AG04450 (cell line): ENCODE measurements at regions not wholly inside any gene's neighbourhood (a gene's known extent, or its start where the extent isn't known, plus 50 kb on each side); places are given as distances from the start of the nearest gene placed in this dataset.

Experiments used
- CTCF ChIA-PET: fragments of 300-600, 350-600 bp; formaldehyde crosslinking; extraction: SDS; loops from one replicate; lab custom pipeline; 2022; ENCODE audit warnings: antibody characterized with exemption, inconsistent platforms; lab: Charles Lee
- POLR2A ChIA-PET: fragments of 350-600 bp; formaldehyde crosslinking; extraction: SDS; loops from one replicate; lab custom pipeline; 2021; ENCODE audit warnings: antibody characterized with exemption, inconsistent platforms; lab: Yijun Ruan, JAX
- DNase-seq: peaks from one replicate; pipeline ENCODE4 v3.0.0-alpha.2; 2011; ENCODE audit warnings: low read depth, low spot score
- H3K27ac ChIP-seq: one replicate; pipeline ENCODE4 v1.5.1; 2012; ENCODE audit warnings: low read depth, low read length, control low read depth
- H3K27me3 ChIP-seq: one replicate; pipeline ENCODE4 v1.6.0; 2012; ENCODE audit warnings: low read length; ENCODE audit not compliant: control insufficient read depth, insufficient read depth
- H3K4me3 ChIP-seq: 2 replicates; pipeline ENCODE4 v1.5.1; 2011; ENCODE audit warnings: mild to moderate bottlenecking, low read depth, low read length, control low read depth
- H3K9me3 ChIP-seq: 2 replicates; pipeline ENCODE4 v1.5.1; 2012; ENCODE audit warnings: low read length; ENCODE audit not compliant: control insufficient read depth, insufficient read depth
- TF ChIP-seq, protein P1 (sequence below): IDR thresholded peaks from 2 replicates; pipeline ENCODE4 v1.5.1; 2011; ENCODE audit warnings: low read depth, low read length, control low read depth, inconsistent platforms

DNA sequence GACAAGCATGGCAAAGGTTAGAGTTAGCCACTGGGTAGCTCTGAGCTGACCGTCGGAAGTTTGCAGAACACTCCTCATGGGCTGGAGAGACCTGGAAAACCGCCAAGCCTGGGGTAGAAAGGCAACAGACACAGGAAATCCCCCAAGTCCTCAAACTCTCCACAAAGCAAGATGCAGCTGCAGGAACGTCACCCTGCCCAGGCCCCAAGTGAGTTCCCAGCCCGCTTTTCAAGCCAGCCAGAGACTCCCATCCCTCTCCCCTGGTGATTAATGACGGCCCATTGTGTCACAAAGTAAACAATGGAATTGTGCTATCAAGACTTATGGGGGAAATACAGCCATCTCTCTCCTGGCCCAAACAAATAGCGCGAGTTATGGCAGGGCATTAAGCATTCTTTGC, 633.0 kb downstream of the TBC1D22A start:
- CTCF ChIA-PET, result no interaction called here

DNA sequence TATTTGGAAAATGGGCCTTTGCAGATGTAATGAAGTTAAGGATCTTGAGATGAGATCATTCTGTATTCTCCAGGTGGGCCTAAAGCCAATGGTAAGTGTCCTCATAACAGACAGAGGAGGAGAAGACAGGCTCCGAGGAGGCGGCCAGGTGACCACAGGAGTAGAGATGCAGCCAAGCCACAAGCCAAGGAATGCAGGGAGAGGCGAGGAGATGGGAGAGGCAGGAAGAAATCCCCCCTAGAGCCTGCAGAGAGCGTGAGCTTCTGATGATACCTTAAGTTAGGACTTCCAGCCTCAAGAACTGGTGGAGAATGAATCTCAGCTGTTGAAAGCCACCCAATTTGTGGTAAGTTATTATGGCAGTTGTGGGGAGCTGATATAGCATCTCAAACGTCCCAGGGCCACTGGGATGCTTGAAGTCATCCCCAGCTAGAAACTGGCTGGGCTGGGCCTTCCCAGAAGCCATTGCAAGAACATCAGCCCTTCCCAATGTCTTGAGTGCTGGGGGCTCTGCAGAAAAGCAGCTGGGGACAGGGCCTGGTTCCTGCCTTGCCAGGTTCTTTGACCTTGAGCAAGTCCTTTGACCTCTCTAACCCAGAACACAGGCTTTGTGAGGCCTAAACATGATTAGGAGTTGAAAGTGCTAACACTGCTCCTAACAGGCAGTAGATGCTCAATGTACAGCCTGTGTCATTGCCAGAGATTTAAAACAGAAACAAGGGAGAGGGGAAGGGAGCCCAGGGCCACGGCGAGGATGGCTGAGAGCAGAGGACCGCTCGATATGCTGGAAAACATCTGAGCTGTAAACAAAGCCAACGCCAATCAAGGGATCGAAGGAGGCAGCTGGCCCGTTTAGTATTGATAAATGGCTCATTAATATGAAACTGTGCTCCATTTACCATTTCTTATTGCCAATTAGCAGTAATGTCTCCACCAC, 632.3 kb downstream of the TBC1D22A start:
- H3K4me3 ChIP-seq, result no peak overlapping the region
- H3K27ac ChIP-seq, result no peak overlapping the region
- DNase-seq, result no peak
- POLR2A ChIA-PET, result no interaction called here
- H3K27me3 ChIP-seq, result no peaks in the 10 kb centered on the region
- CTCF ChIA-PET, result interaction anchor here (0.8 kb wide), 1 partner anchor 549 kb away, joined by 3 read pairs; no protein-coding TSS in a partner anchor
- H3K9me3 ChIP-seq, result peaks cover 22% of the 10 kb centered on the region; the same call in 1 of the 2 replicates
- TF ChIP-seq, protein P1, sequence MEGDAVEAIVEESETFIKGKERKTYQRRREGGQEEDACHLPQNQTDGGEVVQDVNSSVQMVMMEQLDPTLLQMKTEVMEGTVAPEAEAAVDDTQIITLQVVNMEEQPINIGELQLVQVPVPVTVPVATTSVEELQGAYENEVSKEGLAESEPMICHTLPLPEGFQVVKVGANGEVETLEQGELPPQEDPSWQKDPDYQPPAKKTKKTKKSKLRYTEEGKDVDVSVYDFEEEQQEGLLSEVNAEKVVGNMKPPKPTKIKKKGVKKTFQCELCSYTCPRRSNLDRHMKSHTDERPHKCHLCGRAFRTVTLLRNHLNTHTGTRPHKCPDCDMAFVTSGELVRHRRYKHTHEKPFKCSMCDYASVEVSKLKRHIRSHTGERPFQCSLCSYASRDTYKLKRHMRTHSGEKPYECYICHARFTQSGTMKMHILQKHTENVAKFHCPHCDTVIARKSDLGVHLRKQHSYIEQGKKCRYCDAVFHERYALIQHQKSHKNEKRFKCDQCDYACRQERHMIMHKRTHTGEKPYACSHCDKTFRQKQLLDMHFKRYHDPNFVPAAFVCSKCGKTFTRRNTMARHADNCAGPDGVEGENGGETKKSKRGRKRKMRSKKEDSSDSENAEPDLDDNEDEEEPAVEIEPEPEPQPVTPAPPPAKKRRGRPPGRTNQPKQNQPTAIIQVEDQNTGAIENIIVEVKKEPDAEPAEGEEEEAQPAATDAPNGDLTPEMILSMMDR, result no peak

More for the DNA sequence above, 633.0 kb downstream of the TBC1D22A start:
- DNase-seq, result no peak
- Histone ChIP-seq H3K27ac (no peak overlapping the region), H3K27me3 (no peaks in the 10 kb centered on the region), H3K9me3 (peaks cover 22% of the 10 kb centered on the region; the same call in 1 of the 2 replicates), H3K4me3 (no peak overlapping the region)
- POLR2A ChIA-PET, result no interaction called here
- TF ChIP-seq, protein P1, result no peak

DNA sequence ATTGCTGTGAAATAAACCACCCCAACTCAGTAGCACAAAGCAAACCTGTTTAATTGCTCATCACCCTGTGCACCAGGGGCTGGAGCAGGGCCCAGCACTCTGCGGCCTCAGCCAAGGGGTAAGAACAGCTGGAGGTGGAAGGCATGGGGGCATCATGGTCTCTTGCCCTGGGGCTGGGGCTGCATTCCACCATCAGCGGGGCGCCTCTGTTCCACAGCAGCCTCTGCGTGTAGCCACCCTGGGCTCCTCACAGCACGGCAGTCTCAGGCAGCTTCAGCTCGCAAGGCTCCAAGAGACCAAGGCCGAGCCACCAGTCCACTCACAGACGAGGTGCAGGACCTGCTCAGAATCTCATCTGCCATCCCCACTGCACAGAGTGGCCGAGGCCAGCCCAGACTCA, 630.7 kb downstream of the TBC1D22A start:
- DNase-seq, result no peak
- CTCF ChIA-PET, result no interaction called here
- Histone ChIP-seq H3K9me3 (peaks cover 15% of the 10 kb centered on the region; the same call in 1 of the 2 replicates), H3K27me3 (no peaks in the 10 kb centered on the region), H3K4me3 (no peak overlapping the region), H3K27ac (no peak overlapping the region)
- TF ChIP-seq, protein P1, result no peak
- POLR2A ChIA-PET, result no interaction called here

DNA sequence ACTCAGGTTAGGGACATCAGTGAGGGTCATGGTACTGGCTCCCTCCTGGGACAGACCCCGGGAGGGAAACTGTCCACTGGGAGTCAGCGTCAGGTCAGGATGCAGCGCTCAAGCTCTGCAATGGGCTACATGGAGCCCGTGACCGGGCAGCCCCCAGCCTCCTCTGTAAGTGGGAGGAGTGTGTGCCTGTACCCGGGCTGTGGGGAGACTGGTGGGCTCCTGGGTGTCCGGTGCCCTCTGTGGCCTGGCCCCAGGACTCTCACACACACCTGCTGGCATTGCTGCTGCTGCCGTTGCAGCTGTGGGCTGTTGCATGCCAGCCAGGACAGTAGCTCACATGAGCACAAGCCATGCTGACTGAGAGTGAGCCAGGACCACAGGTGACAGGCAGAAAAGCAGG, 630.3 kb downstream of the TBC1D22A start:
- TF ChIP-seq, protein P1, result no peak
- POLR2A ChIA-PET, result no interaction called here
- H3K4me3 ChIP-seq, result no peak overlapping the region
- CTCF ChIA-PET, result no interaction called here
- DNase-seq, result no peak
- H3K27me3 ChIP-seq, result no peaks in the 10 kb centered on the region
- peaks cover 13% of the 10 kb centered on the region; the same call in 1 of the 2 replicates for H3K9me3 ChIP-seq
- no peak overlapping the region for H3K27ac ChIP-seq

DNA sequence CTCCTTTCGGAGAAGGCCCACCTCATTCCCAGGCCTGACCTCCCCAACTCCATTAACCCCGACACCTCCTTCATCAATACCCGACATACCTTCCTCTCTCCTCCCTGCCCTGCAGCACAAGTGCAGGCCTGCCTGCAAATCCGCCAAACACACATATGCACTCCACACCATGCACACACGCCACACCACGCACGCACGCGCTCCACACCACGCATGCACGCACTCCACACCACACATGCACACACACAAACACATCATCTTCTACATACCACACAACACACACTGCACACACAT, 629.6 kb downstream of the TBC1D22A start:
- TF ChIP-seq, protein P1, result no peak
- no peak overlapping the region for H3K27ac ChIP-seq
- CTCF ChIA-PET, result no interaction called here
- no peaks in the 10 kb centered on the region for H3K27me3 ChIP-seq
- POLR2A ChIA-PET, result no interaction called here
- H3K9me3 ChIP-seq, result peaks cover 9% of the 10 kb centered on the region; the same call in 1 of the 2 replicates
- no peak for DNase-seq
- no peak overlapping the region for H3K4me3 ChIP-seq
